Fibroblast of skin of left biceps (primary cell): ENCODE measurements at regions not wholly inside any gene's neighbourhood (a gene's known extent, or its start where the extent isn't known, plus 50 kb on each side); places are given as distances from the start of the nearest gene placed in this dataset.
"Not testable (repeated sequence)": the region's sequence is repeated elsewhere in the genome, so short reads cannot be mapped to it uniquely, and the experiment has no call there.

ENCODE experiments used
- DNase-seq, 2 experiments: peaks; one replicate each; pipeline ENCODE4 v3.0.0-alpha.2; 2013; ENCODE audit warnings: low read depth in 2 of 2

GRCh38 chr5:155761502-155761901 lies 565.5 kb upstream of the SGCD start:
- no peak for DNase-seq

- no peak for DNase-seq
Observed at GRCh38 chr5:155765715-155766114, 561.2 kb upstream of the SGCD start.

- DNase-seq = no peak
Observed at GRCh38 chr5:155767470-155767869, 559.5 kb upstream of the SGCD start.

GRCh38 chr5:155768332-155768731 lies 558.6 kb upstream of the SGCD start:
- DNase-seq = no peak

GRCh38 chr5:155772009-155772662 lies 554.8 kb upstream of the SGCD start:
- no peak for DNase-seq

DNA sequence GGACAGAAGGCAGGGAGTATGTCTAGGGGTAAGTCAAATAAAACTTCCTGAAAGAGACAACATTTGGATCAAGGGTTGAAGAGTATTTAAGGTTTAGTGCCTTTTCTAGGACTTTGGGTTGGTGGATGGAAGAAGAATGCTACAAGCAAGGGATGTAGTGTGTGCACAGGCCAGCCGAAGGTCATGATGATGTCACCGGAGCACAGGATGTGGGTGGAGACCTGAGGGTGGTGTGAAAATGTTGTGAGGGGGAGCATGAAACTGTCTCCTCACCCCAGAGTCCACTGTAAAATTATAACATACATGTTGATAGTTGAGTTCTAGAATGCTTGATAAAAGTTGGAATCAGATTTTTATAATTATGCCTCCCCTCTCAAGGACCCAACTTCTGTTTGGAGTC lies 553.3 kb upstream of the SGCD start:
- DNase-seq = no peak

- DNase-seq = no peak
Observed at GRCh38 chr5:155780260-155780659, 546.7 kb upstream of the SGCD start.

DNA sequence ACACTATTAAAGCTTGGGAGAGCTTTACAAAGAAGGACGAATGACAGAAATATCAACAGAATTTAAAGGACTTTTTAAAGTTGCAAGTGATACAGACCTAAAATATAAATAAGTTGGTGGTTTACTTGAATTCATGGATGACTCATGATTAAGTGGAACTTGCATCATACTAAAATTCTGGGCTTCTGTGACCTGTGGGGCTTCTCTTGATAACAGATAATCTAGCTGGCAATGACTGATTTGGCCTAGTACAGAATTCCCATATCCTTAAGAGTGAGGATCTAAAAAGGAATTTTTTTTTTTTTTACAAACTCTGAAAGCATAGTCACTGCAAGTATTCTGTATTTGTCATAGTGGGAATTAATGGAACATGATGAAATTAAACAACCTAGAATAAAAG lies 543.7 kb upstream of the SGCD start:
- DNase-seq = peak; percentile 6 to 13

- DNase-seq = no peak
Observed at GRCh38 chr5:155783791-155784190, 543.2 kb upstream of the SGCD start.

- no peak for DNase-seq
Observed at GRCh38 chr5:155786108-155786507, 540.9 kb upstream of the SGCD start.

GRCh38 chr5:155792873-155793272 lies 534.1 kb upstream of the SGCD start:
- DNase-seq = no peak

DNA sequence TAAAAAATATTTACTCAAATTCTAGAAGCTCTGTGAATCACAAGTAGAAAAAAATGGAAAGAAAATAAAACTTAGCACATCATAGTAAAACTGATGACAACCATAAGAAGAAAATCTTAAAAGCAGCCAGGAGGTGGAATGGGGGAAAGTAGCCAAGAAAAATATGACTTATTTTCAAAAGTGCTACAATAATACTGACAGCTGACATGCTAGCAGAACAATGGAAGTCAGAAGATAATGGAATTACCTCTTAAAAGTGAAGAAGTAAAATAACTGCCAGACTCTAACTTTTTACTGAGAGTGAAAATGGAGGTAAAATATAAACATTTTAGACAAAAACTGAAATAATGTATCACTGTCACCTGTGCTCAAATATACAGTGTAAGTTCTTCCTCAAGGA lies 532.2 kb upstream of the SGCD start:
- DNase-seq = peak in 1 of 2 experiments; percentile 2

GRCh38 chr5:155799308-155799707 lies 527.7 kb upstream of the SGCD start:
- no peak for DNase-seq

DNA sequence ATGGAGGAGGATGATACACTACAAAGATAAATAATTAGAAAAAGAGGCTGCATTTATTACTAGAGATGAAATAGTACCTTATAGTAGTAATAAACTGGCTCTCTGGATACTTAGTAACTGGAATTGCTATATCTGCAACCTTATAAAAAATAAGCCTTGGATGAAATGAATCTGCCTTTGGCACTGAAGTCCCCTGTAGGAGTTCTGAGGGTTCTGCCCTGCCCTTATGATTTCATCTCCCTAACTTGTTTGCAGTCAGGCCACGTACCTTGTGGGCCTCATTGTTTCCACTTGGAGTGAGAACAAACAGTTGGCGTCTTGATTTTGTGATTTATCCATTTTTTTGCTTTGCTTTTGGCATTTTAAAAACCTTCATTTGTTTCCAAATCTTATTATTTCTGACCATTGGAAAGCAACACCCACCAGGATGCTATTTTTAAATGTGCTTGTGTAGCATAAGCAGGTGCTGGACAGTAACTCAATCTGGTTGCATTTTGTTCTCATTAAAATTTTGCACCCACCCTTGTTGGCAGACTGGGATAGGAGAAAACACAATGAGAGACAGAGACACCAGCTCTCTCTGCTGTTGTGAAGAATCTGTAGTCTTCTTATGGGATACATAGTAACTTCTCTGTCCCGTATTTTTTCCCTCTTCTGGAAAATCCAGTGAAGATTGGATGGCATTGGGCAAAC lies 518.9 kb upstream of the SGCD start:
- DNase-seq = no peak

DNA sequence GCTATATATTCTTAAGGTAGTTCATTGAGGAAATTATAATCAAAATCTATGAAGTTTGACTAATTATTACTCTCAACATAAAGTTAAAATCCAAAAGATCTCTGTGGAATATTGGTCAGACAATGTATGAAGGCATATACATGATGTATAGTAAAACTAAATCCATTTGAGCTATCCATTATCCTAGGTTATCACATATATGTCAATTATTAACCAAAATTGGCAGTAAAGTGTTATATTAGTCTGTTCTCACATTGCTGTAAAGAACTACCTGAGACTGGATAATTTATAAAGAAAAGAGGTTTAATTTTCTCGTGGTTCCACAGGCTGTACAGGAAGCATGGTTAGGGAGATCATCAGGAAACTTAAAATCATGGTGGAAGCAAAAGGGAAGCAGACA lies 511.7 kb upstream of the SGCD start:
- no peak for DNase-seq

- DNase-seq = no peak
Observed at GRCh38 chr5:155822177-155822576, 504.8 kb upstream of the SGCD start.

- no peak for DNase-seq
Observed at GRCh38 chr5:155826611-155827507, 500.1 kb upstream of the SGCD start.

DNA sequence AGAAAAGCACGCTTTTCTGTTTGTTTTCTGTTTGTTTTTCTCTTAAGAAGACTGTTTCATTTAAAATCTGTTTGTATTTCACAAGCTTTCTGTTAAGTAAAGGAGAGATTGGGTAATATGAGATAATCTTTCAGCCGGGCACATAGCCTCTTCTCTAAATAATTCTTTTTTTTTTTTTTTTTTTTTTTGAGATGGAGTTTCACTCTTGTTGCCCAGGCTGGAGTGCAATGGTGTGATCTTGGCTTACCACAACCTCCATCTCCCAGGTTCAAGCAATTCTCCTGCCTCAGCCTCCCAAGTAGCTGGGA lies 499.5 kb upstream of the SGCD start:
- not testable (repeated sequence) for DNase-seq

DNA sequence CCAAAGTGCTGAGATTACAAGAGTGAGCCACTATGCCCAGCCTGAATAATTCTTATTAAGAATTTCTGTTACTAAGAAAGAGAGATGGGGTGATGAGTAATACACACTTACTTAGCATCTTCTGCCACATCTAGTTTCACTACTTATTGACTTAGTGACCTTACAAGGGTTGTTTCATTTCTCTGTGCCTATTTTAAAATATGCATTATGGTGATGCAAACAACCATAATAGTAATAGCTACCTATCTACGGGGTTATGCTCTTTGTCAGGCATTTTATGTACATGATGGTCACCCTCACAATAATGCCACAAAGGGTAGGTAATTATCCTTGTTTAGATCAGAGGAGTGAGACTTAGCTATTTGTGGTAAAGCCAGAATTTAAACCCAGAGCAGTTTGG lies 499.0 kb upstream of the SGCD start:
- DNase-seq = no peak

DNA sequence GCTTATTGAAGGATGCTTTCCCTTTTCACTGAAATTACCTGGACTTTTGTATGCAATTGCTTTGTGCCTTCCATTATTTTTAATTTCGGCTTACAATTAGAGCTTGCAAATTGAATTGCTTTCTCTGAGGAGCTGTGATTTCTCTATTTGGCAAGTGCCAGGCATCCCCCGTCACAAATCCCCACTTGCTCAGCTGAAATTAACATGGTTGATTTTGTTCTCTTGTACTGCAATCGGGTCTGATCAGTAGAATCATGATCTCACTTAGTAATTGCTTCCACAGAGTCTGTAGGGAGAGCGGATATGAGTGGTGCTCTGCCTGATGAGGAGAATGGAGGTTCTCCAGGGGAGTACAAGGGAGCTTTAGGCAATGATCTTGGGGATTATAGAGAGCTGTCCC lies 495.5 kb upstream of the SGCD start:
- DNase-seq = no peak

DNA sequence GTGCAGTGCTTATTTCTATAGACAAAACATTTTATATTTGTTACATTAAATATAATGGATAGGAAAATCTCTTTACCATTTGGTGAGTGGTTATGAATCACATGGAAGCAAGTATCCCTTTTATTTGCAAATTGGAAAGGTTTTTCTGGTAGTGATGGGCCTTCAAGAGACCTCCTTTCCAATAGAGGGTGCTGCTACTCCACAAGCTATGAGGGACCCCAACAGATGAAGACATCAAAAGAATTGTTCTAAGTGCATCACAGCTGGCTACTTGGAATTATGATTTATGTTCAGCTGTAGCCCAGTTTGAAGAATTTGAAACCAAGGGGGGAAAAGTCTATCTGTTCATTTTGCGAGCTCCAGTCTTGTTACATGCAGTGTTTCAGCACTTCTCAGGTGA lies 493.7 kb upstream of the SGCD start:
- peak; percentile 4 to 6 for DNase-seq

DNA sequence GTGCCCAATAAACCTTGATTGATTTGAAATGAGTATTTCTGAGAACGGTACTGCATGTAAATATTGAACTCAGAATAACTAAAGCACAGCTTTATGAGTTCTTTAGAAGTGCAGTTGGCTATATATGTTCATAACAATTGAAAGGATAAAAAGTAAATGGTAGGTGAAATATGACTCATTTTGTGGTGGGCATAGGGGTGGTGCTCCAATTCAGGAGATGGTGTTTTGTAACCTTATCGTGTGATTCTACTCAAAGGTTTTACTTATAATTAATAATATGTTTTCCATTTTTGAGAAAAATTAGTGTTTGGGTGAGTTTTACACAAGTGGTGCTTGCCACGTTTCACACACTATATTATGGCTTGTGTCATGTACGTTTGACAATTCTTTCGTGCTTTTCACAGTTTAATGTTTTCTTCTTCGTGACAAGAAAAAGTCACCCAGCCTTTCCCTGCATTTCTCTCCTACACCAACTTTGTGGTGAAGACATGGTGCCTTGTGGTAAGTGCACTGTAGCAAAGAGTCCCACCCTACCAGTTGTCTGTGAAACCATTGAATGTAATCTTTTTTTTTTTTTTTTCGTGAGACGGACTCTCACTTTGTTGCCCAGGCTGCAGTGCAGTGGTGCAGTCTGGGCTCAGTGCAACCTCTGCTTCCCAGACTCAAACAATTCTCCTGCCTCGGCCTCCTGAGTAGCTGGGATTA lies 492.5 kb upstream of the SGCD start:
- DNase-seq = no peak
